Activated naive CD4-positive, alpha-beta T cell treated with anti-CD3 and anti-CD28 coated beads, Interleukin-2, amount 10 ng/mL, durations not matched to agents 7 days and 5 days (primary cell): ENCODE measurements at regions not wholly inside any gene's neighbourhood (a gene's known extent, or its start where the extent isn't known, plus 50 kb on each side); places are given as distances from the start of the nearest gene placed in this dataset.
"Not testable (repeated sequence)": the region's sequence is repeated elsewhere in the genome, so short reads cannot be mapped to it uniquely, and the experiment has no call there.

ENCODE experiments used
- CTCF ChIA-PET: fragments of 350-600 bp; sonication (Branson Sonifier 250); formaldehyde crosslinking; loops from one replicate; lab custom pipeline; 2021; ENCODE audit warnings: antibody characterized with exemption; lab: Charles Lee
- DNase-seq: peaks from one replicate; pipeline ENCODE4 v3.0.0-alpha.2; 2020
- H3K27ac Mint-ChIP-seq: one replicate; pipeline ENCODE4 v1.8.0; 2021; ENCODE audit warnings: mild to moderate bottlenecking, moderate library complexity, mixed read lengths
- H3K27me3 Mint-ChIP-seq: one replicate; pipeline ENCODE4 v1.8.0; 2021; ENCODE audit warnings: mild to moderate bottlenecking, mixed read lengths
- H3K36me3 Mint-ChIP-seq: one replicate; pipeline ENCODE4 v1.8.0; 2021; ENCODE audit warnings: mixed read lengths
- H3K4me1 Mint-ChIP-seq: one replicate; pipeline ENCODE4 v1.8.0; 2021; ENCODE audit warnings: mixed read lengths
- H3K4me3 Mint-ChIP-seq: one replicate; pipeline ENCODE4 v1.8.0; 2021; ENCODE audit warnings: mild to moderate bottlenecking, moderate library complexity, mixed read lengths
- H3K9me3 Mint-ChIP-seq: one replicate; pipeline ENCODE4 v1.8.0; 2021; ENCODE audit warnings: mixed read lengths

- Mint-ChIP-seq H3K4me3 (no peak overlapping the region), H3K27ac (no peak overlapping the region), H3K27me3 (no peaks in the 10 kb centered on the region), H3K36me3 (no peaks in the 10 kb centered on the region), H3K4me1 (no peaks in the 10 kb centered on the region), H3K9me3 (no peaks in the 10 kb centered on the region)
- CTCF ChIA-PET, result no interaction called here
- DNase-seq, result no peak
Measured at GRCh38 chr4:147223576-147223975, 257.3 kb upstream of the EDNRA start.

DNA sequence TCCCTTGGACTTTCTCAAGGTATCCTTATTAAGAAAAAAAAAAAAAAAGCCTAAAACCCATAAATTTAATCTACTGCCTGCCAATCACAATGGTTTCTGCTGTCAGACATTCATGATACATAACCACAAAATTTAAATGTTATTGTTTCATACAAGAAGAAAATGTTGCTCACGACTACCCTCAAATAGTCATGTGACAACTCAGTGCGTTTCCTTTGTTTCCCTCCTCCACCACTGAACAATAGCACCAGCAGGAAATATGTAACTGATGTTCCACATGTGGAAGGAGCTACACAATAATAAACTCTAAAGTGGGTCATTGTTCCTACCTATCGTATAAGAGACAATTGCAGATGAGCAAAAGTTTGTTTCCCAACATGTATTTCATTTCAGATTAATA, 244.1 kb upstream of the EDNRA start:
- CTCF ChIA-PET, result no interaction called here
- no peaks in the 10 kb centered on the region for H3K9me3 Mint-ChIP-seq
- no peak overlapping the region for H3K4me3 Mint-ChIP-seq
- no peaks in the 10 kb centered on the region for H3K27me3 Mint-ChIP-seq
- no peaks in the 10 kb centered on the region for H3K36me3 Mint-ChIP-seq
- DNase-seq, result no peak
- no peak overlapping the region for H3K27ac Mint-ChIP-seq
- H3K4me1 Mint-ChIP-seq, result no peaks in the 10 kb centered on the region

DNA sequence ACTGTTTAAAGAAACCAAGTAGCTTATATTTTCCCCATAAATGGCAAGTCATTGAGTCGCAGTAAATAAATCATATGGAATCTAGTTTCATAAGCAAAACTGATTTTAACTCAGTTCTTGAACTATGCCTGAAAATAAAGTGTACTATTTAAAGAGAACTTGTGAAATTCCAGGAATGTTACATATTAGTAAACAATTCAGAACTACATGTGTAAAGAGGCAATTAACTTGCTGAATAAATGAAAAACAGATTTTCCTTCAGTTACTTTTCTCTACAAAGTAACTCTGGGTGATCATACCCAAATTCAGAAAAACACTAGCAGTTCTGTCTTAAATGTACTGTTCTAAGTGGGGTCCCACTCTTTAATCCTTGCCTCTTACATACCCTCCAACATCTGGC, 236.1 kb upstream of the EDNRA start:
- H3K27me3 Mint-ChIP-seq, result no peaks in the 10 kb centered on the region
- no peaks in the 10 kb centered on the region for H3K9me3 Mint-ChIP-seq
- H3K36me3 Mint-ChIP-seq, result no peaks in the 10 kb centered on the region
- H3K4me1 Mint-ChIP-seq, result no peaks in the 10 kb centered on the region
- H3K4me3 Mint-ChIP-seq, result no peak overlapping the region
- no peak for DNase-seq
- no peak overlapping the region for H3K27ac Mint-ChIP-seq
- CTCF ChIA-PET, result no interaction called here

GRCh38 chr4:147246096-147246495, 234.8 kb upstream of the EDNRA start:
- H3K27me3 Mint-ChIP-seq, result no peaks in the 10 kb centered on the region

DNA sequence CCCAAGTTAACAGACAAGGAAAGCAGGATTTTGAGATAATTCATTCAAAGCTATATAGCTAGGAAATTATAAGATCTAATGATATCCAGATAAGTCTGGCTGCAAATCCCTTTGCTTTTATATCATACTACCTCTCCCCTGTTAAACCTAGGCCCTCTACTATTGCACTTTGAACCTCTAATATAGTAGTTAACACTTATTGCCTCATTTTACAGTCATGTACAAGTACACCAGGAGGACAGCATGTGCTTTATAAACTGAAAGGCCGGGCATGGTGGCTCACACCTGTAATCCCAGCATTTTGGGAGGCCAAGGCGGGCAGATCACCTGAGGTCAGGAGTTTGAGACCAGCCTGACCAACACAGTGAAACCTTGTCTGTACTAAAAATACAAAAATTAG, 234.4 kb upstream of the EDNRA start:
- H3K36me3 Mint-ChIP-seq, H3K9me3 Mint-ChIP-seq, H3K4me3 Mint-ChIP-seq, H3K27ac Mint-ChIP-seq, CTCF ChIA-PET, DNase-seq, H3K27me3 Mint-ChIP-seq, H3K4me1 Mint-ChIP-seq: not testable (repeated sequence)

More at GRCh38 chr4:147246096-147246495, 234.8 kb upstream of the EDNRA start:
- H3K27ac Mint-ChIP-seq, result no peak overlapping the region
- CTCF ChIA-PET, result no interaction called here
- no peaks in the 10 kb centered on the region for H3K4me1 Mint-ChIP-seq
- H3K36me3 Mint-ChIP-seq, result no peaks in the 10 kb centered on the region
- no peak overlapping the region for H3K4me3 Mint-ChIP-seq
- DNase-seq, result no peak
- H3K9me3 Mint-ChIP-seq, result no peaks in the 10 kb centered on the region

GRCh38 chr4:147247579-147247978, 233.3 kb upstream of the EDNRA start:
- H3K27me3 Mint-ChIP-seq, result no peaks in the 10 kb centered on the region
- no peaks in the 10 kb centered on the region for H3K4me1 Mint-ChIP-seq
- H3K9me3 Mint-ChIP-seq, result no peaks in the 10 kb centered on the region
- DNase-seq, result no peak
- CTCF ChIA-PET, result no interaction called here
- H3K4me3 Mint-ChIP-seq, result no peak overlapping the region
- H3K36me3 Mint-ChIP-seq, result no peaks in the 10 kb centered on the region
- no peak overlapping the region for H3K27ac Mint-ChIP-seq

DNA sequence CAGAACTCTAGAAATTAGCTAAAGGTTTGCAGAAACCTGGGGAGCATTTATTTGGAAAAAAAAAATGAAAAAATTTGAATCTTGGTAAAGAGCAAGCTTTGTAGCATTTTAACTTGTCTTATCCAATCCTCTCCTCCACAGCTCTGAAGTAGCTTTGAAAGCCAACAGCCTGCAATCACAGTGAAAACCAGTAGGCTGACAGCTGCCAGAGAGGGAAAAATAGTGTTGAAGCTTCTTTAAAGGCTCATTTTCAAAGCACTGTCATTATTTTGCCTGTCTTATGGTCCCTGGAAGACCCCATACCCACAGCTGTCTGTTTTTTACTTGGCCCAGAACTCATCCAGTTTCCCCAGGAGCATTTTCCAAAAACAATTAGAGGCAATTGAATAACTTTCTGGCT, 230.8 kb upstream of the EDNRA start:
- no peak for DNase-seq
- no peaks in the 10 kb centered on the region for H3K4me1 Mint-ChIP-seq
- no peak overlapping the region for H3K4me3 Mint-ChIP-seq
- H3K27me3 Mint-ChIP-seq, result no peaks in the 10 kb centered on the region
- H3K36me3 Mint-ChIP-seq, result no peaks in the 10 kb centered on the region
- H3K27ac Mint-ChIP-seq, result no peak overlapping the region
- peaks cover 5% of the 10 kb centered on the region for H3K9me3 Mint-ChIP-seq
- CTCF ChIA-PET, result no interaction called here

DNA sequence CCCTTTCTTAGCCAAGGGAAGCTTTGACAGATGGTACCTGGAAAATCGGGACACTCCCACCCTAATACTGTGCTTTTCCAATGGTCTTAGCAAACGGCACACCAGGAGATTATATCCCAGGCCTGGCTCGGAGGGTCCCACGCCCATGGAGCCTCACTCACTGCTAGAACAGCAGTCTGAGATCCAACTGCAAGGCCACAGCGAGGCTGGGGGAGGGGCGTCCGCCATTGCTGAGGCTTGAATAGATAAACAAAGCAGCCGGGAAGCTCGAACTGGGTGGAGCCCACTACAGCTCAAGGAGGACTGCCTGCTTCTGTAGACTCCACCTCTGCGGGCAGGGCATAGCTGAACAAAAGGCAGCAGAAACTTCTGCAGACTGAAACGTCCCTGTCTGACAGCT, 225.6 kb upstream of the EDNRA start:
- CTCF ChIA-PET, H3K4me3 Mint-ChIP-seq, H3K36me3 Mint-ChIP-seq, H3K4me1 Mint-ChIP-seq, H3K9me3 Mint-ChIP-seq, H3K27me3 Mint-ChIP-seq, DNase-seq, H3K27ac Mint-ChIP-seq: not testable (repeated sequence)

- H3K27me3 Mint-ChIP-seq, H3K4me1 Mint-ChIP-seq, H3K36me3 Mint-ChIP-seq, DNase-seq, H3K4me3 Mint-ChIP-seq, H3K9me3 Mint-ChIP-seq, CTCF ChIA-PET, H3K27ac Mint-ChIP-seq: not testable (repeated sequence)
Measured at GRCh38 chr4:147259271-147259670, 221.6 kb upstream of the EDNRA start.

DNA sequence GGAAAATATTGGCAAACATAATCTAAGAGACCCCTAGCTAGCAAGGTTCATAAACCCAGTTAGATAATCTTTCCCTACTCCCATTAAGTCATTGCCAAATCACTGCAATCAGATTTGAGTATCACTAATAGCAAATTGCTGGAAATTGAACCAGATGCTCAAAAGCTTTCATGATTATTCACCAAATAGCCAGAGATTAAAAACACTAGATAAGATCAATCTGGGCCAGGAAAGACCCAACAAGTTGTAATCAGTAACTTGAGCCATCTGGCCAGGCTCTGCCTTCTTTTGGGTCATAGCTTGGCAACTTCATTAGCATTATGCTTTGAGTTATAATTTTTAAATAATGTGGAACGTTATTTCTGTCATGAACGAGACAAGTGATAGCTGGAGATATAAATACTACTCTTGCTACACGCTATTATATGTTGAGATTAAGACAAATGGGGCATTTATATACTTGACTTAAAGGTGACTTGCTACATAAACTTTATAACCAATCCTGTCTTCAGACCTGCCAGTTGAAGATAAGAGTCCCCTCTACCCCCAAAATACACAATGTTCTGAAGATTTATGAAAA, 196.6 kb upstream of the EDNRA start:
- no peak overlapping the region for H3K27ac Mint-ChIP-seq
- no peak overlapping the region for H3K4me3 Mint-ChIP-seq
- H3K9me3 Mint-ChIP-seq, result no peaks in the 10 kb centered on the region
- no peak for DNase-seq
- no peaks in the 10 kb centered on the region for H3K27me3 Mint-ChIP-seq
- H3K4me1 Mint-ChIP-seq, result no peaks in the 10 kb centered on the region
- CTCF ChIA-PET, result no interaction called here
- no peaks in the 10 kb centered on the region for H3K36me3 Mint-ChIP-seq

DNA sequence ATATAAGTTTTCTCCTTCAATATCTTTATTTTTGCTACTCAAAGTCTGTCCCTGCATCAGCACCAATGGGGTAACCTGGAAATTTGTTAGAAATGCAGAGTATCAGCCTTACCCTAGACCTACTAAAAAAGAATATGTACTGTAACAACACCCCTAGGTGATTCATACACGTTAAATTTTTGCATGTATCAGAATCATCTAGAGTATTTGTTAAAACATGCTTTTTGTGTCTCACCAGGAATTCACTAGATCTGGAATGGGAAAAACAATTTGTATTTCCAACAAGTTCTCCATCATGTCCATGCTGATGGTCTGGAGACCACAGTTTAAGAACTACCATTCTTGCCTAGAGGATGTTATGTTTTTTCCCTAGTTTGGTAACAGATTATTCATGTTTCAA, 196.0 kb upstream of the EDNRA start:
- CTCF ChIA-PET, result no interaction called here
- H3K36me3 Mint-ChIP-seq, result no peaks in the 10 kb centered on the region
- H3K4me3 Mint-ChIP-seq, result no peak overlapping the region

DNA sequence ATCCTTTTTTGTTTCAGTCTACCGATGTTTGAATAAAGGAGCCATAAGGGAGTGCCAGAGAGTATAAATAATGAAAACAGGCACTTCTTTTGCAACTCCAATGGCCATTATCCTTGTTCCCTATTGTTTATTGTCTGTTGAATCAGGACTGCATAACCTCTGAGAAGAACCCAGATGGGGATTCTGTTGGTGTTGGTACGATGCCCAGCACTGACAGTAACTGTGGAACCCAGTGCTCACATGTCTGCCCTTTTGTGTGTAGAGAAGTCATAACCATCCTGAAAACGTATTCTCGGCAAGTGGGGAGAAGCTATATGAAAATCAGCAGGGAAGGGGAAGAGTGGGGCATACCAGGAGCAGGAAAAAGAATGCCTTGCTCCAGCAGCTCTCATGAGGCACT, 195.1 kb upstream of the EDNRA start:
- no peaks in the 10 kb centered on the region for H3K27me3 Mint-ChIP-seq
- no peak for DNase-seq
- no peaks in the 10 kb centered on the region for H3K4me1 Mint-ChIP-seq
- CTCF ChIA-PET, result no interaction called here
- H3K9me3 Mint-ChIP-seq, result no peaks in the 10 kb centered on the region
- no peak overlapping the region for H3K27ac Mint-ChIP-seq
- H3K4me3 Mint-ChIP-seq, result no peak overlapping the region
- no peaks in the 10 kb centered on the region for H3K36me3 Mint-ChIP-seq

More for the DNA sequence above, 196.0 kb upstream of the EDNRA start:
- no peaks in the 10 kb centered on the region for H3K4me1 Mint-ChIP-seq
- no peak overlapping the region for H3K27ac Mint-ChIP-seq
- H3K27me3 Mint-ChIP-seq, result no peaks in the 10 kb centered on the region
- DNase-seq, result no peak
- H3K9me3 Mint-ChIP-seq, result no peaks in the 10 kb centered on the region

DNA sequence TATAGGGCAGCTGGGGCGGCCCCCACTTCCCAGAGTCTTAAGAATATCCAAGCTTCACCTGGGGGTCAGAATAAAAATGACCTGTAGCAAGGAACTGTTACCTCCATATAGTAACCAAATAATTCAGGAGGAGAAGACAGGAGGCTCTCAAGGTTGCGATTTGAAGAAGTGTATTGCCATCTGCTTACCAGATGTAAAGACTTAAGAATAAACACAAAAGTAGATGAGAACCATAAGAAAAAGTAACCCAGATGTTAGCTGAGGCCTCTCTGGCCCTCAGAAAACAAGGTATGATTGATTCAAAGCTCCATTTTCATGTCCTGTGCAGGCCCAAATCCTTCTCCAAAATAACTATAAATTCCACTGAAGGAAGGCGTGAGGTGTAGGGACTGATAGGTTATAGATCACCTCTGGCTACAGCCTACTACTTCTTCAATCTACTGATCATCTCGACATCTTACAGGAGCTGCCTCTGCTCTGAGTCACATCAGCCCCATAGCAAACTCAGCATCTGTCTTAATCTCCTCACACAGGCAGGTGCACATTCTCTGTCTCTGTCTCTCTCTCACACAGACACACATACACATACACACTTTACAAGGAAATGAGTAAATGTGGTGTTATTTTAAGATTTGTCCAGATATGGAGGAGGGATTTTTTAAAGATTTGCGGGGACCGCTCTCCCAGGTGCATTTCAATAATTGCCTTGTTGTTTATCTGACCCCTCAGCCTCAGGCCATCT, 193.9 kb upstream of the EDNRA start:
- Mint-ChIP-seq H3K4me1 (no peaks in the 10 kb centered on the region), H3K27me3 (no peaks in the 10 kb centered on the region), H3K9me3 (no peaks in the 10 kb centered on the region), H3K27ac (no peak overlapping the region), H3K4me3 (no peak overlapping the region), H3K36me3 (no peaks in the 10 kb centered on the region)
- CTCF ChIA-PET, result no interaction called here
- no peak for DNase-seq

GRCh38 chr4:147287588-147287890, 193.4 kb upstream of the EDNRA start:
- H3K9me3 Mint-ChIP-seq, result no peaks in the 10 kb centered on the region
- no peak for DNase-seq
- H3K4me1 Mint-ChIP-seq, result no peaks in the 10 kb centered on the region
- H3K27me3 Mint-ChIP-seq, result no peaks in the 10 kb centered on the region
- no peaks in the 10 kb centered on the region for H3K36me3 Mint-ChIP-seq
- no peak overlapping the region for H3K4me3 Mint-ChIP-seq
- H3K27ac Mint-ChIP-seq, result no peak overlapping the region
- CTCF ChIA-PET, result no interaction called here

DNA sequence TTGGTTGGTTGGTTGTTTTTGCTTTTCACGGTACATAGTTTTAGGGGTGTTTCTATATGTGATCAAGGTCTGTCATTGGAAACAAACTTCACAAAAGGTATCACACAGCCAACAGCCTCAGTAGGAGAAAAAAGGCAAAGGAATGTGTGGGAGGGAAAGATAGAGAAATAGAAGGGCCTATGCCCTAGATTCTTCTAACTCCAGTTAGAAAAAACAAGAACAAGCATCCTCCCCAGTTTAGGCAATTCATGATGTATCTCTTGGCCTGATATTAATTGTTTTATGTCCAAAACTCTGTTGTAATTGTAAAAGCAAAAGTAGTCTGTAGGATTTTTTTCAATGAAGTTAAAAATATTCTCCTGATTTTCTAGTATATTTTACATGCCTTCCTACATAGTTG, 192.4 kb upstream of the EDNRA start:
- H3K27me3 Mint-ChIP-seq, result no peaks in the 10 kb centered on the region
- no peaks in the 10 kb centered on the region for H3K4me1 Mint-ChIP-seq
- H3K36me3 Mint-ChIP-seq, result no peaks in the 10 kb centered on the region
- CTCF ChIA-PET, result no interaction called here
- no peak for DNase-seq
- H3K4me3 Mint-ChIP-seq, result no peak overlapping the region
- H3K27ac Mint-ChIP-seq, result no peak overlapping the region
- H3K9me3 Mint-ChIP-seq, result no peaks in the 10 kb centered on the region
